C4-2B (cell line): ENCODE measurements at regions not wholly inside any gene's neighbourhood (a gene's known extent, or its start where the extent isn't known, plus 50 kb on each side); places are given as distances from the start of the nearest gene placed in this dataset.

Experiments used
- H3K27ac ChIP-seq: fragments of 450-650 bp; 2 replicates; pipeline ENCODE4 v1.5.1; 2017
- ZFX ChIP-seq: fragments of 450-650 bp; IDR thresholded peaks from 2 replicates; pipeline ENCODE4 v1.6.1; 2017
- TF ChIP-seq, protein P1 (sequence below): fragments of 450-650 bp; conservative IDR thresholded peaks from 2 replicates; pipeline ENCODE4 v1.5.1; 2017; ENCODE audit warnings: mild to moderate bottlenecking

DNA sequence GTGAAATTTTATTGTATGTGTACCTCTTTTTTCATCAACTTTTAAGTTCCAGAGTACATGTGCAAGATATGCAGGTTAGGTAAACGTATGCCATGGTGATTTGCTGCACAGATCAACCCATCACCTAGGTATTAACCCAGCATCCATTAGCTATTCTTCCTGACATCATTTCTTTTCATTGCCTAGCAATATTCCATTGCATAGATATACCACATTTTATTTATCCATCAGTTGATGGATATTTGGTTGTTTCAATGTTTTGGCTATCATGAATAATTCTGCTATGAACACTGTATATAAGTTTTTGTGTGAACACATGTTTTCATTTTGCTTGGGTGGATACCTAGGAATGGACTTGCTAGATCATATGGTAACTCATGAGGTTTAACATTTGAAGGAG lies 439.9 kb upstream of the SOX5 start:
- TF ChIP-seq ZFX = no peak
- TF ChIP-seq, protein P1, sequence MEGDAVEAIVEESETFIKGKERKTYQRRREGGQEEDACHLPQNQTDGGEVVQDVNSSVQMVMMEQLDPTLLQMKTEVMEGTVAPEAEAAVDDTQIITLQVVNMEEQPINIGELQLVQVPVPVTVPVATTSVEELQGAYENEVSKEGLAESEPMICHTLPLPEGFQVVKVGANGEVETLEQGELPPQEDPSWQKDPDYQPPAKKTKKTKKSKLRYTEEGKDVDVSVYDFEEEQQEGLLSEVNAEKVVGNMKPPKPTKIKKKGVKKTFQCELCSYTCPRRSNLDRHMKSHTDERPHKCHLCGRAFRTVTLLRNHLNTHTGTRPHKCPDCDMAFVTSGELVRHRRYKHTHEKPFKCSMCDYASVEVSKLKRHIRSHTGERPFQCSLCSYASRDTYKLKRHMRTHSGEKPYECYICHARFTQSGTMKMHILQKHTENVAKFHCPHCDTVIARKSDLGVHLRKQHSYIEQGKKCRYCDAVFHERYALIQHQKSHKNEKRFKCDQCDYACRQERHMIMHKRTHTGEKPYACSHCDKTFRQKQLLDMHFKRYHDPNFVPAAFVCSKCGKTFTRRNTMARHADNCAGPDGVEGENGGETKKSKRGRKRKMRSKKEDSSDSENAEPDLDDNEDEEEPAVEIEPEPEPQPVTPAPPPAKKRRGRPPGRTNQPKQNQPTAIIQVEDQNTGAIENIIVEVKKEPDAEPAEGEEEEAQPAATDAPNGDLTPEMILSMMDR = no peak
- H3K27ac ChIP-seq = no peak overlapping the region

DNA sequence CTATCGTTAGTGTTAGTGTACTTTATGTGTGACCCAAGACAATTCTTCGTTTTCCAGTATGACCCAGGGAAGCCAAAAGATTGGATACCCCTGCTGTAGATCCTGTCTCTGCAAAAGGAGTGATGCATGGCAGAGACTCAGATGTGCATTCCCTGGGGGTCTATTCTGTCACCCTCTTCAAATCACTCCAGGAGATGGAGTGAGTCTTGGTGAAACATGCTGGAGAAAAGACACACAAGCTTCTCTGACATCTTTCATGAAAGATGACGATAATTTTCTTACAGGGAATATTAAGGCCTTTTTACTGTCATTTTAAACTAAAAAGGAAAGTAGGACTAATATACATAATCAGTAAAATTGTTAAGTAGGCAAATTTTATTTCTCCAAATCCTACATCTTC lies 437.9 kb upstream of the SOX5 start:
- TF ChIP-seq ZFX = no peak
- TF ChIP-seq, protein P1 = no peak
- H3K27ac ChIP-seq = no peak overlapping the region

DNA sequence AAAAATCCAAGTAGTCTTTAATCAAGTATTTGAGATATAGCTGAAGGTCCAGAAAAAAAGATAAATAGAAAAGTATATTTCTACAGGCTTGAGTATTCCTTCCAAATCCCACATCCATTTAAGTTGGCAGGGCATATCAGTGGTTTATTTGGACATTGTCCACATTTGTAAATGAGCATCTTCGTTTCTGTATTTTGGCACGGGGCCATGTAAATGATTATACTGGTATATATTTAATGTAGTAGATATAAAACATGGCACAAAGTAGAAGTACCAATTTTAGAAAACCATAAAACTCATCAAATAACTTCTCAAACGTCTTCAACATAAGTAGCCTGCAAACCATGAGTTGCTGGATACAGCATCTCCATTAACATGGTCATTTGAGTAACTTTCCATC lies 437.4 kb upstream of the SOX5 start:
- TF ChIP-seq, protein P1 = no peak
- TF ChIP-seq ZFX = no peak
- H3K27ac ChIP-seq = no peak overlapping the region

DNA sequence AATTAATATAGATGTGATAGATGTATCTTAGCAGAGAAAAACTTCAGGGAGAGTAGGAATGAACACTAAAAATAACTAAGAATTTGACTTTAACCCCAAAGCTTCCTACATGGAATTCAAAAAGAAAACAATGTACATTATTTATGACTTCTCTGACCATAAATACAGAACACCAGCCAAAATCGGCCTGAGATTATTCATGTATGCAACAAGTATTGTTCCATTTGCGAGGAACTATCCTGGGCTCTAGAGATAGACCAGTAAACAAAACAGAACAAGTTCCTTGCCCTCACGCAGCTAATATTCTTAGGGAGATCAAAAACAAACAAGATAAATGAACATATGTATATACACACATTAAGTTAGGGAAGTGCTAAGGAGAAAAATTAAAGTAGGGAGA lies 432.3 kb upstream of the SOX5 start:
- H3K27ac ChIP-seq = no peak overlapping the region
- TF ChIP-seq, protein P1 = no peak
- no peak for TF ChIP-seq ZFX

DNA sequence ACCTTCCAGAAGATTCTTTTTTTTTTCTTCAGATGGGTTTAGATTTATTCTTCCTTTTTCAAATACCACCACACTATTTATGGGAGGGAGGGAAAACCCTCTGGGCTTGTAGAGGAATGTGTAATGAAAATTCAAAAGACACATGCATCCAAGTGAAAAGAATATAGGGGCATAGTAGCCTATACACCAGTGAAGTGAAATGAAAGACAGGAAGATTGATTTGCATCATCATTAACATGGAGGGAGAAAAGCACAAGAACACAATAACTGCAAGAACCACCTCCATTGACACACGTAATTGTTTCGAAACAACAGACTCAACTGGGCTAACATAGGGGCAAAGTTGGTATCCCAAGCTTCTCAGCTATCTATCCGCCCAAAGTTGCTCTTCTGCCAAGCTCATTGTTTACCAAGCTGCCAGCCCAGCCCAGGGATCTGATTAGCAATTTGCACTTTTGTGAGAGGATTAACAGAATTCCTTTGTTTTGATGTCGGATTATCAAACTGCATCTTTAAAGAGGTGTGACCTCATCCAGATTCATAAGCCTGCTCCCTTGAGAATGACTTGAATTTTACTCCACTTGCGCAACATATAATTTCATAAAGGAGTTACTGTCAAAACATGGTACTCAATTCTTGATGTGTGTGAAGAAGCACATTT lies 430.5 kb upstream of the SOX5 start:
- TF ChIP-seq ZFX = no peak
- TF ChIP-seq, protein P1 = no peak
- no peak overlapping the region for H3K27ac ChIP-seq

DNA sequence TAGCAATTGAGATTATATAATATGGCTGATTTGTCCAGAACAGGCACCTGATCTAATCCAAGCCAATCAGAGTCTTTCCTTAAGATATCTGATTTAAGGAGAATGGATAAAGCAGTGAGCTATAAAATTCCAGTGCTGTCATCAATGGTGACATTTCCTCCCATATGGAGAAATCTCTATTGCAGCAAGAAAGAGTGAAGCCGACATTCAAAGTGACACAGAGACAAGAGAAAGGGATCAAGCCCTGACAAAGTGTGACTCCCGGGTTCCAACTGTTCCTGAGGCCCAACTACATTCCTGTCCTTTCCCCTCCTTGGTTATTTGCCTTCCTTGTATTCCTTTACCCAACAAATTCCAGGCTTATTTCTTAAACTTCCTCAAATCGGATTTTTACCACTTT lies 430.0 kb upstream of the SOX5 start:
- no peak overlapping the region for H3K27ac ChIP-seq
- TF ChIP-seq, protein P1 = no peak
- no peak for TF ChIP-seq ZFX

DNA sequence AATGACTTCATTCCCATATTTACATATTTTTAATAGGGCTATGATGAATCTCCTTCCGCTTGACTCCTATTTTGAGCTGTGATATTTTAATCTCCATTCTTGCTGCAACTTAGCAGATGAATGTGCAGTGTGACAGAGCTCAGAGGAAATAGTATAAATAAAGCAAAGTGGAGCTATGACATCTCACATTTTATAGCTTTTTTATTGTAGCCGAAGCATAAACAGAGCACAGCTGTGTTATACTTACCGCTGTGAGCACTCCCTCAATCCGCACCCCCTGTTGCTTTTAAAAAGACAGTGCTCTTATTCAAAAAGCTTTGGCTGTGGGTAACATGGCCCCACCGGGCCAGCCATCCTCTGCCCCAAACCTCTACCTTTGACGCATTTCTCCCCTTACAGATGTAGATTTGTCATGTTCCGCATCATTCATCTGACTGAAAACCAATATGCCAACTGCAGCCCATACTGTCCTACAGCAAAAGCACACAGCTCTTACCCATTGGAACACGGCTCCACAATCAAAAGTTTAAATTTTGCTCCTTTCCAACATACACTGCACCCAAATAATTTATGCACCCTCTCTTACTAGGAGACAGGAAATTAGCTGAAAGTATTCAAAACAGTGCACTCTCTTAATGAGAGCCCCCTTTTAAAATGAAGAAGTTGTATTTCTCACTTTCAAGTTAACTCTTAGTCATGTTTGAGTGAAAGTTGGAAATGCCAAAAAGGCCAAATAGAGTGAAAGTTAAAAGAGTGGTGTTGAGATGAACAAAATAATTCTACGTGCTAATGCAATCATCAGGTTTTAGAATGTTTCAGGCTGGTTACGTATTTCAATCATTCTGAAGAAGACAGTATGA lies 429.3 kb upstream of the SOX5 start:
- TF ChIP-seq ZFX = no peak
- TF ChIP-seq, protein P1 = no peak
- H3K27ac ChIP-seq = no peak overlapping the region
